ENCODE measurements at regions not wholly inside any gene's neighbourhood (a gene's known extent, or its start where the extent isn't known, plus 50 kb on each side); places are given as distances from the start of the nearest gene placed in this dataset.

DNA sequence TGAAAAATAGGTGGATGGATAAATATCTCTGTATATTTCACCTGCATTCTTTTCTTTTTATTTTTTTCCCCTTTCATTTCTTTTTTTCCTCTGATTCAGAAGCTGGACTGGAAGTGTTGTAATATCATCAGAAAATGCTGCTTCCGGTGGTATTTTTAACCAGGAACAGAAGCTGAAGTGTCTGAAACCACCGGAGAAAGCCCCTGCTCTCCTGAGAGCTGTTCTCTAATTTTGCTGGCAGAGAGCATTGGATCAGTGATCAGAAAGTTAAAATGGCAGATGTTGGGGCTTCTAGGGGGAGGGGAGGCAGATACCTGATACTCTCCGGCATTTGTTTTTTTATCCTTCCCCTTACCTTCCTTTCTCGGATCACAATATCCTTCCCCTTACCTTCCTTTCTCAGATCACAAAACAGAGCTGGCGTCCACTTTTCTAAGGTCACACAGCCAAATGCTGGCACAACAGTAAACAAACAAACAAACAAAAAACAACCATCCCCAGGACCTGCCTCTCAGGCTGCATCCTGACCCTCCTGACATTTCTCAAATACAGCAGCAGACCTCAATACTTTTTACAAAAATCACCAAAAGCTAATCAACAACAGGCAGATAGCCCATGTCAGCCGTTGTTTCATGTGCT, 143.2 kb upstream of the ZNF217 start:
- TF ChIP-seq, protein P1, sequence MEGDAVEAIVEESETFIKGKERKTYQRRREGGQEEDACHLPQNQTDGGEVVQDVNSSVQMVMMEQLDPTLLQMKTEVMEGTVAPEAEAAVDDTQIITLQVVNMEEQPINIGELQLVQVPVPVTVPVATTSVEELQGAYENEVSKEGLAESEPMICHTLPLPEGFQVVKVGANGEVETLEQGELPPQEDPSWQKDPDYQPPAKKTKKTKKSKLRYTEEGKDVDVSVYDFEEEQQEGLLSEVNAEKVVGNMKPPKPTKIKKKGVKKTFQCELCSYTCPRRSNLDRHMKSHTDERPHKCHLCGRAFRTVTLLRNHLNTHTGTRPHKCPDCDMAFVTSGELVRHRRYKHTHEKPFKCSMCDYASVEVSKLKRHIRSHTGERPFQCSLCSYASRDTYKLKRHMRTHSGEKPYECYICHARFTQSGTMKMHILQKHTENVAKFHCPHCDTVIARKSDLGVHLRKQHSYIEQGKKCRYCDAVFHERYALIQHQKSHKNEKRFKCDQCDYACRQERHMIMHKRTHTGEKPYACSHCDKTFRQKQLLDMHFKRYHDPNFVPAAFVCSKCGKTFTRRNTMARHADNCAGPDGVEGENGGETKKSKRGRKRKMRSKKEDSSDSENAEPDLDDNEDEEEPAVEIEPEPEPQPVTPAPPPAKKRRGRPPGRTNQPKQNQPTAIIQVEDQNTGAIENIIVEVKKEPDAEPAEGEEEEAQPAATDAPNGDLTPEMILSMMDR (conservative IDR thresholded peaks at IDR 0.05; ENCODE audit: low read depth, low read length): no peak
- TF ChIP-seq POLR2A (IDR thresholded peaks at IDR 0.05; ENCODE audit: low read depth, low read length) (no peak), MXI1 (IDR thresholded peaks at IDR 0.05; ENCODE audit: borderline replicate concordance, low read depth, low read length) (no peak), FOS (IDR thresholded peaks at IDR 0.05; ENCODE audit: low read depth, low read length) (no peak), RFX5 (IDR thresholded peaks at IDR 0.05; ENCODE audit: low read depth, low read length) (no peak), CEBPB (IDR thresholded peaks at IDR 0.05; ENCODE audit: low read depth, low read length) (0 out of 2 replicates have a peak, but pooled peaks have one; percentile 12), BHLHE40 (IDR thresholded peaks at IDR 0.05; ENCODE audit: low read depth, low read length) (no peak)
- TF ChIP-seq, protein P2, sequence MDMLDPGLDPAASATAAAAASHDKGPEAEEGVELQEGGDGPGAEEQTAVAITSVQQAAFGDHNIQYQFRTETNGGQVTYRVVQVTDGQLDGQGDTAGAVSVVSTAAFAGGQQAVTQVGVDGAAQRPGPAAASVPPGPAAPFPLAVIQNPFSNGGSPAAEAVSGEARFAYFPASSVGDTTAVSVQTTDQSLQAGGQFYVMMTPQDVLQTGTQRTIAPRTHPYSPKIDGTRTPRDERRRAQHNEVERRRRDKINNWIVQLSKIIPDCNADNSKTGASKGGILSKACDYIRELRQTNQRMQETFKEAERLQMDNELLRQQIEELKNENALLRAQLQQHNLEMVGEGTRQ (IDR thresholded peaks at IDR 0.05; ENCODE audit: low read depth, low read length): no peak
- TF ChIP-seq, protein P3, sequence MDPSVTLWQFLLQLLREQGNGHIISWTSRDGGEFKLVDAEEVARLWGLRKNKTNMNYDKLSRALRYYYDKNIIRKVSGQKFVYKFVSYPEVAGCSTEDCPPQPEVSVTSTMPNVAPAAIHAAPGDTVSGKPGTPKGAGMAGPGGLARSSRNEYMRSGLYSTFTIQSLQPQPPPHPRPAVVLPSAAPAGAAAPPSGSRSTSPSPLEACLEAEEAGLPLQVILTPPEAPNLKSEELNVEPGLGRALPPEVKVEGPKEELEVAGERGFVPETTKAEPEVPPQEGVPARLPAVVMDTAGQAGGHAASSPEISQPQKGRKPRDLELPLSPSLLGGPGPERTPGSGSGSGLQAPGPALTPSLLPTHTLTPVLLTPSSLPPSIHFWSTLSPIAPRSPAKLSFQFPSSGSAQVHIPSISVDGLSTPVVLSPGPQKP (IDR thresholded peaks at IDR 0.05; ENCODE audit: borderline replicate concordance, low read depth, low read length): no peak

Data from IMR-90 (cell line).